BE2C (cell line): ENCODE measurements at regions not wholly inside any gene's neighbourhood (a gene's known extent, or its start where the extent isn't known, plus 50 kb on each side); places are given as distances from the start of the nearest gene placed in this dataset.

Experiments
- DNase-seq: peaks from one replicate; pipeline ENCODE4 v3.0.0-alpha.2; 2020
- H3K27me3 ChIP-seq: fragments of 250-450 bp; sonication (Bioruptor Pico); 2 replicates; pipeline ENCODE4 v1.5.1; 2020; ENCODE audit warnings: mild to moderate bottlenecking
- H3K36me3 ChIP-seq: fragments of 250-450 bp; sonication (Bioruptor Pico); 2 replicates; pipeline ENCODE4 v1.5.1; 2020; ENCODE audit warnings: mild to moderate bottlenecking
- H3K4me1 ChIP-seq: fragments of 250-450 bp; sonication (Bioruptor Pico); 2 replicates; pipeline ENCODE4 v1.5.1; 2020
- H3K4me3 ChIP-seq: 2 replicates; pipeline ENCODE4 v1.5.1; 2011; ENCODE audit warnings: low read depth, low read length
- H3K9me3 ChIP-seq: fragments of 250-450 bp; sonication (Bioruptor Pico); 2 replicates; pipeline ENCODE4 v1.5.1; 2020
- TF ChIP-seq, protein P1 (sequence below): IDR thresholded peaks from 2 replicates; pipeline ENCODE4 v1.5.1; 2012; ENCODE audit warnings: mild to moderate bottlenecking, low read depth, low read length

DNA sequence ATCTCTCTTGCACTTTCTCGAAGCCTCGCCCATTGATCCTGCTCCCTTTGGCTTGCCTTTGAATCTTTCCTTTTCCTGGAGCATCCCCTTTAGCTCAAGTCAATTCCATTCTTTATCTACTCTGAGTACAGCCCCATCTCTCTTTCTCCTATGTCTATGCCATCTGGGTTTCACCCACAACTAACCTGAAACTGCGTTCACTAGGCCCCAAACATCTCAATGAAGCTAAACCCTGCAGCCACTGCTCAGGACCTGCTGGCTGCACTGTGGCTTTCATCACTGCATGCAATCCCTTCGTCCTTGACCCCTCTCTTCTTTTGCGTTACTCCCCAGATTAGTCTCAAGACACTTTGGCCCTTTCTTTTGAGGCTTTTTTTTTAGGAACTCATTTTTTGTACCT lies 81.6 kb upstream of the CYRIA start:
- Histone ChIP-seq H3K9me3 (no peaks in the 10 kb centered on the region), H3K4me1 (no peaks in the 10 kb centered on the region), H3K4me3 (no peak overlapping the region), H3K27me3 (no peaks in the 10 kb centered on the region), H3K36me3 (no peaks in the 10 kb centered on the region)
- DNase-seq = no peak
- TF ChIP-seq, protein P1, sequence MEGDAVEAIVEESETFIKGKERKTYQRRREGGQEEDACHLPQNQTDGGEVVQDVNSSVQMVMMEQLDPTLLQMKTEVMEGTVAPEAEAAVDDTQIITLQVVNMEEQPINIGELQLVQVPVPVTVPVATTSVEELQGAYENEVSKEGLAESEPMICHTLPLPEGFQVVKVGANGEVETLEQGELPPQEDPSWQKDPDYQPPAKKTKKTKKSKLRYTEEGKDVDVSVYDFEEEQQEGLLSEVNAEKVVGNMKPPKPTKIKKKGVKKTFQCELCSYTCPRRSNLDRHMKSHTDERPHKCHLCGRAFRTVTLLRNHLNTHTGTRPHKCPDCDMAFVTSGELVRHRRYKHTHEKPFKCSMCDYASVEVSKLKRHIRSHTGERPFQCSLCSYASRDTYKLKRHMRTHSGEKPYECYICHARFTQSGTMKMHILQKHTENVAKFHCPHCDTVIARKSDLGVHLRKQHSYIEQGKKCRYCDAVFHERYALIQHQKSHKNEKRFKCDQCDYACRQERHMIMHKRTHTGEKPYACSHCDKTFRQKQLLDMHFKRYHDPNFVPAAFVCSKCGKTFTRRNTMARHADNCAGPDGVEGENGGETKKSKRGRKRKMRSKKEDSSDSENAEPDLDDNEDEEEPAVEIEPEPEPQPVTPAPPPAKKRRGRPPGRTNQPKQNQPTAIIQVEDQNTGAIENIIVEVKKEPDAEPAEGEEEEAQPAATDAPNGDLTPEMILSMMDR = no peak

- Histone ChIP-seq H3K4me3 (no peak overlapping the region), H3K27me3 (no peaks in the 10 kb centered on the region), H3K36me3 (no peaks in the 10 kb centered on the region), H3K9me3 (no peaks in the 10 kb centered on the region), H3K4me1 (no peaks in the 10 kb centered on the region)
- TF ChIP-seq, protein P1 = no peak
- DNase-seq = no peak
These were observed 81.2 kb upstream of the CYRIA start for GRCh38 chr2:16746833-16747232.

DNA sequence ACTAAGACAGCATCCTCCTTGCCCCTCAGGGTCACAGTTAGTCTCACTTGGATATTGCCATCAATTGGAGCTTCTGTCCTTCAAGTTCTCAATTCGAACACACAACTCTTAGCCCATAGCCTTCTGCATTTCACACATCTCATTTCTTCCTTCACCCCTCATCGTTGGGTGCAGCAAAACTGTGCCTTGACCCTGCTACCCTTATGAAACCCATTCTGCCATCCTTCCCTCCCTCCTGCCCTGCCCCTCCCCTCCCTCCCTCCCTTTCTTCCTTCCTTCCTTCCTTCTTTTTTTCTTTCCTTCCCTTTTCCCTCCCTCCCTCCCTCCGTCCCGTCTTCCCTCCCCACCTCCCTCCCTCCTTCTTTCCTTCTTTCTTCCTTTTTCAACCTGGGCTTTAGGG lies 80.7 kb upstream of the CYRIA start:
- Histone ChIP-seq H3K4me3 (no peak overlapping the region), H3K4me1 (no peaks in the 10 kb centered on the region), H3K9me3 (no peaks in the 10 kb centered on the region), H3K27me3 (no peaks in the 10 kb centered on the region), H3K36me3 (no peaks in the 10 kb centered on the region)
- TF ChIP-seq, protein P1 = no peak
- DNase-seq = no peak

- no peak overlapping the region for H3K4me3 ChIP-seq
- no peaks in the 10 kb centered on the region for H3K4me1 ChIP-seq
- no peaks in the 10 kb centered on the region for H3K27me3 ChIP-seq
- no peaks in the 10 kb centered on the region for H3K9me3 ChIP-seq
- TF ChIP-seq, protein P1 = no peak
- no peak for DNase-seq
- no peaks in the 10 kb centered on the region for H3K36me3 ChIP-seq
These were observed 79.8 kb upstream of the CYRIA start for GRCh38 chr2:16745466-16745865.

DNA sequence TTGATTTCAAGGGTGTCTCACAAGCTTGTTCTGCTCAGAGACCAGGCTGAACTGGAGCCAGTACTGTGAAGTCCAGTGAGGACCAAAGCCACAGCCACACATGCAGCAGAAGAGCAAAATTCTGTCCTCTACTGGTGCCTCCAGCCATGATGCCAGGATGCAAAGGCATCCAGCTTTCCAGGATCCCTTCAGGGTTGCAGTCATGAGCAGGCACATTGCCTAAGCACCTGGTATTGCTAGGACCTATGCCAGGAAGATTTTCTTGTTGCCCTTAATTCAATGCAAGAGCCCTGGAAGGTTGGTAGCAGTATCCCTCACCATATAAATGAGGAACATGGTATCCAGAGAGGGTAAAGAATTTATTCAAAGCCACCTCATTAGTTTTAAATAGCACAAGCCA lies 78.9 kb upstream of the CYRIA start:
- TF ChIP-seq, protein P1 = no peak
- DNase-seq = no peak
- no peak overlapping the region for H3K4me3 ChIP-seq
- H3K27me3 ChIP-seq = no peaks in the 10 kb centered on the region
- no peaks in the 10 kb centered on the region for H3K9me3 ChIP-seq
- H3K36me3 ChIP-seq = no peaks in the 10 kb centered on the region
- no peaks in the 10 kb centered on the region for H3K4me1 ChIP-seq

GRCh38 chr2:16742026-16742425 lies 76.4 kb upstream of the CYRIA start:
- Histone ChIP-seq H3K4me1 (no peaks in the 10 kb centered on the region), H3K9me3 (no peaks in the 10 kb centered on the region), H3K36me3 (no peaks in the 10 kb centered on the region), H3K4me3 (no peak overlapping the region), H3K27me3 (no peaks in the 10 kb centered on the region)
- TF ChIP-seq, protein P1 = no peak
- DNase-seq = no peak
